ENCODE measurements at regions not wholly inside any gene's neighbourhood (a gene's known extent, or its start where the extent isn't known, plus 50 kb on each side); places are given as distances from the start of the nearest gene placed in this dataset.
A peak's percentile ranks its signal among the peaks of the same experiment; 100 is the strongest.

- no peak for DNase-seq (ENCODE audit: low spot score)
Measured at GRCh38 chr10:83863283-83863966, 275.9 kb upstream of the GHITM start.

GRCh38 chr10:83869898-83870297, 269.4 kb upstream of the GHITM start:
- DNase-seq (ENCODE audit: low spot score): no peak

DNA sequence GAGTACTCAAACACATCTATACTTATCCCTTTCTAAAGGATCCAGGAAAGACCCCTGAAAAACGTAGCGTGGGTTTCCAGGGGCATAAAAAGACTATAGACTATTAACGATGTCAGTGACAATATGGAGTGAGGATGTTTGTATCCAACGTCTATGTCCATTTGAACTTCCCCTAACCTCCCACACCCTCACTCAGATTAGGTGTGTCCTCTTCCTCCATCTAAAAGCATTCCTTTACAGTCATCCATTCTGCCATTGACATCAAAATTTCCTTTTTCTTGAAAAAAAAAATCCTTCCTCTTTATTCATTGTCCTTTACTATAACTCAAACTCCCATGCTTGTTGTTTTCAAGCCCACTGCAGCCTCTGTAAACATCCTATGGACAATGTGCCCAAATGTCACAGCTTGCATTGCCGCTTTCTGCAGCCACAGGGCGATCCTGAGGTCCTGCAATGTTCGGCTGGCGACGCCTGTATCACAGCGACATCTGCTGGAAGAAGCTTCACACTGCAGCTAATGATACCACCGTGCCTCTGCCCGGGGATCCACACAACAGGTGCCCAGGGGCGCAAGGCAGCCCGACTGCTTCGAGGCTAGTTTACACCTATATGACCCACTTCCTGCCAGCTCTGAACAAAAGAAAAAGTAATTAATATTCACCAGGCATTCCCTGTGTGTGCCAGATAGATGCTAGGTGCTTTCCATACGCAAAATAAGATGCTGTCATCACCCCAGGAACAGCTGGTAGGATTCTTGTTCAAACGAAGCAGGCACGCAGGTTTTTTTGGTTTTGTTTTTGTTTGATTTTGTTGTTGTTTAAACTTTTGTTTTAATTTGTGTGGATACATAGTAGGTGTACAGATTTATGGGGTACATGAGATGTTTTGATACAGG, 267.9 kb upstream of the GHITM start:
- peak; percentile 70 for DNase-seq (ENCODE audit: low spot score)

GRCh38 chr10:83880252-83880791, 259.0 kb upstream of the GHITM start:
- no peak for DNase-seq (ENCODE audit: low spot score)

DNA sequence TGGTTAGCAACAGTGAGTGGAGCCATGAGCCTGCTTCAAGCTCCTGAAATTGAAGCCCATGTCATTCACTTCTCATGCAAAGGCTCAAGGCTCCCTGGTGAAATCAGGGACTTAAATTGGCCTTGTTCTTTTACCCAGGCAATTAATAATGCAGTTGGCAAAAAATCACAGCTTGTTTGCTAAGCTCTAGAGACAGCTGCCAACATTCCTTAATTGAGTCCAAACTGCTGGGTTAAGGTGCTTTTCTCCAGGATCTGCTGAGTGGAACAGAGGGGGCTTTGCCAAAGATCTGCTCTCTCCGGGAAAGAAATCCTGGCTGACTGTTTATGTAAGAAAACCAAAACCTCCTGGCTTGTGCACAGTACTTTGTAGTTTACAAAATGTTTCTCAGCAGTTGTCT, 257.6 kb upstream of the GHITM start:
- DNase-seq (ENCODE audit: low spot score): peak; percentile 4

- no peak for DNase-seq (ENCODE audit: low spot score)
Measured at GRCh38 chr10:83886871-83887270, 252.4 kb upstream of the GHITM start.

GRCh38 chr10:83892737-83893136, 246.6 kb upstream of the GHITM start:
- no peak for DNase-seq (ENCODE audit: low spot score)

- DNase-seq (ENCODE audit: low spot score): no peak
Measured at GRCh38 chr10:83896219-83896618, 243.1 kb upstream of the GHITM start.

DNA sequence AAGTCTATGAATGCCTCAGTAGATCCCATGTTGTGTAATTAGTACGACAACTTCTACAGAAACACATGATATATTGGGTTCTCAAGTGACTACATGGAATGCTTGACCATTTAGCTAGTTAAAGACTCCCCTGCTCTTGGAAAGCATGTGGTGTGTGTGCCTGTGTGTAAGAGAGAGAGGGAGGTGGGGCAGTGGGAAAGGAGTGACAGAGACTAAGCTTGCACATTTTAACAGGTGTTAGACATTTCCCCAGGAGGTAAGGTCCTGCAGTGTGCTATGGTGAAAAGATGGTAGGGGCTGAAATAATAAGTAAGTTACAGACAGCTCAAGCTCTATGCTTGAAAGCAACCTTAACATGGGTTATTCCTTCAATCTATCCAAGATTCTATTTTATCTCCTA, 241.7 kb upstream of the GHITM start:
- no peak for DNase-seq (ENCODE audit: low spot score)

- no peak for DNase-seq (ENCODE audit: low spot score)
Measured at GRCh38 chr10:83908506-83908905, 230.8 kb upstream of the GHITM start.

- DNase-seq (ENCODE audit: low spot score): no peak
Measured at GRCh38 chr10:83909001-83909400, 230.3 kb upstream of the GHITM start.

- DNase-seq (ENCODE audit: low spot score): no peak
Measured at GRCh38 chr10:83915801-83916200, 223.5 kb upstream of the GHITM start.

DNA sequence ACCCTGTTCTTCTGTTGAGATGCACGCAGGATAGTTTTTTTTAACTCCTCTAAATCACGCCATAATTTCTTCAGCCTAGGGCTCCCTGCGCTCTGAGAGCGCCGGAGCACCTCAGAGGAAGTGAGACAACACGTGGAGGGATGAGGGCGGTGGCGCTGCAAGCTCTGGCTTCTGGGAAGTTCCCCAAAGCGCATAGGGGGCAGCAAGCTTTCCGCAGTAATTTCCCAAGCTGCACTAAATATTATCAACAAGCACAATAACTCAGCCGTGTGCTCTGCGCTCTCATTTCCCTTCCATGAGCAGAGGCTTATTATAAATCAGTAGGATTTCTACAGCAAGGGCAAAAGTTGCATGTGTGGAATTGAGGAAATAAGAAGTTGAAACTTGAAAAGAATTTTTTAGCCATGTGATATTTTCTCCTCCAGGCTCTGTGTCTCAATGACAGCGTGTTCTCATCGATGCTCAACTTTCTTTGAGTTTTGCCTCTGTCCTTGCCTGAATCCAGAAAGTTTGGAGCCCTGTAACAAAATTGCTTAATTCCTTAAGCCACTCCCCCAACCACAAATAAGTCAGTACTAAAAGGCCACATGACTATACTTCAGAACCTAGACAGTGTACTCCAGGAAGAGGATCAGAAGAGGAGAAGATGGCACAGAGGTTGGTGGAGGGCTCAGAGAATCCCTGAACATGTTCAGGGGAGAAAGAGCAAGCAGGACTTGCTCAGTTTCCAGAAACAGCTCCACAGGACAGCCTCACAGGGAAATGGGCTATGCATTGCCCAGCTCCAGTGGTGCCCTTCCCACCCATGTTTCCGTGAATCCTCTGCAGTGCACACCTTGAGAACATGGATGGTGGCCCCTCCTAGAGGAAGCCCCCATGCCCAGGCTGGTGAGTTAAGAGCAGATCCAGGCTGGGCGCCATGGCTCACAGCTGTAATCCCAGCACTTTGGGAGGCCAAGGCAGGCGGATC, 221.5 kb upstream of the GHITM start:
- peak; percentile 65 for DNase-seq (ENCODE audit: low spot score)

- DNase-seq (ENCODE audit: low spot score): no peak
Measured at GRCh38 chr10:83919187-83919586, 220.1 kb upstream of the GHITM start.

DNA sequence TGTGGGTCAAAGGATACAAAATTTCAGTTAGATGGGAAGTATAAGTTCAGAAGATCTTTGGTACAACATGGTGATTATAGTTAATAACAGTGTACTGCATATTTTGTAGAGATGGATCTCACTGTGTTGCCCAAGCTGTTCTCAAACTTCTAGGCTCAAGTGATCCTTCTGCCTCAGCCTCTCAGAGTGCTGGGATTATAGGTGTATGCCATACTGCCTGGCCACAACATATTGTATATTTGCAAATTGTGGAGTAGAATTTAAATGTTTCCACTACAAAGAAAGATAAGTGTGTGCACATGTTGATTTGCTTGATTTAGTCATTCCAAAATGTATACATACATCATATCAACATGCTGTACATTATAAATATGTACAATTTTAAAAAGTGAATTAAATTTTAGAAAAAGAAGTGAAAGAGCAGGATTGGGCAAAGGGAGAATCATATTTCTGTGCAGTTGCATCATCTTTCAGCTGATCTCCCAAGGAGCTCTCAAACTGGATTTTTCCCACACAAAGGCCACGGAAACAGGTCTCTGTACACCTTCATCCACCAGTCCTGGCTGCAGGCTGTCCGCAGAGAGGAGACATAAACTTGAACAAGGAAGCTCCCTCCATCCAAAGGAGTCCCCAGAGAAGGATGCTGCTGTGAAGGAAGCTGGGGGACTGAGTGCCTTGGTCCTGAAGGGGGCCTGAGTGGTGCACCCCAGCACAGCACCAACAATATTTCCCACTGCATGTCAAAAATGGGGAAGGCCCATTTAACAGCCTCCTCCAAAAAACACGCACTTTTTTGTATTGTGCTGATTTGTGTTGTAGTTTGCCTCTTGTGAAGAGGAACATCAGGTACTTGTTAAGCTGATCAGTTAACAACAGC, 217.1 kb upstream of the GHITM start:
- DNase-seq (ENCODE audit: low spot score): no peak

GRCh38 chr10:83925133-83925532, 214.2 kb upstream of the GHITM start:
- no peak for DNase-seq (ENCODE audit: low spot score)

DNA sequence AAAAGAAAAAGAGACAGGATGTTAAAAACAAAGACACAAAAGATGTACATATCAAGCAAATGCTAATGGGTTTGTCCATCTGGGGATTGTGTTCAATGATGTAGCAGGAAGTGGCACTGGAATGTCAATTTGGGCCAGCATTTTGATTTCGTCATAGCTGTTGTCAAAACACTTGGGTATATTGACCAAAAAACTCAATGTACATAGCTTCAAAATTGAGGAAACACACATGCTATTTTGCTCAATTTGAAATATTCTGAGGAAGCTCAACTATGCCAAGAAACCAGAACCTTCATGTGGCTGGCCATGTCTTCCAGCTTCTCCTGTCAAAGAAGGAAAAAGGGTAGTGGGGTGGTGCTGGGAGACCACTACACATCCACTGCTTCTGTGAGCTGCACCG, 212.7 kb upstream of the GHITM start:
- no peak for DNase-seq (ENCODE audit: low spot score)

GRCh38 chr10:83927166-83927565, 212.1 kb upstream of the GHITM start:
- no peak for DNase-seq (ENCODE audit: low spot score)

DNA sequence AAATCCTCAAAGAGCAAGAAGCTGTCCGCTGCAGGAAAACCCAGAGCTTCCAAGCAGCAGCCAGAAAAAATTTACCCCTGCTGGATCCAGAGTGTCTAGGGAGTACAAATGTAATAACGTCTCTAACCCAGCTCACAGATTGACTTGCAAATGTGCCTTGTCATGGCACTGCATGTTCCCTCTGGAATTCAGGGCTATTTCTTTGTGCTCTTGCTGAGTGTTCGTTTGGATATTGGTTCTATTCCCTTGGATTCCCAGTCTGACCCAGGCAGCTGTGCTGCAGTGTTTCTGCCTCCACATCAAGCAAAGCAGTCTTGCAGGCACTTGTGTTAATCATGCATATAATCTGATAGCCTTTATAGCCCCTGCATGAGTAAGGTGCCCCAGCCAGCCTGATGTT, 209.9 kb upstream of the GHITM start:
- no peak for DNase-seq (ENCODE audit: low spot score)

DNA sequence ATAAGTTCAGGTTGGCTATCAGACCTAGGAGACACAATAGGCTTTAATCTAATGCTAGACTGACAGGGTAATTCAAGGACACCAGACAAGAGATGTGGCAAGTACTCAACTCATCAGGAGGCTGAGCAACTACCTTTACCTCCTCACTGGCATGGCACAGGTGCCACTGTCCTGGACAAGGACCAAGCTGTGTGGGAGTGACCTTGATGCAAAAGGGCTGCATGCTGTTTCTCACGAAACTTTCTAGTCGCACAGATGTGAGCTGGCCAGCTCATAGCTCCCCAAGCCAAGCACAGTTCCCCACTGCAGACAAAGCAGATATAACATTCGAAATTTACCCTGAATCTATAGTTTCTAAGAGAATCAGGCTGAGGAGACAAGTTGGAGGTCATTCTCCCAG, 207.6 kb upstream of the GHITM start:
- DNase-seq (ENCODE audit: low spot score): no peak

GRCh38 chr10:83932245-83932644, 207.1 kb upstream of the GHITM start:
- no peak for DNase-seq (ENCODE audit: low spot score)

Data from umbilical cord (tissue), 1 donor.